ENCODE measurements at regions not wholly inside any gene's neighbourhood (a gene's known extent, or its start where the extent isn't known, plus 50 kb on each side); places are given as distances from the start of the nearest gene placed in this dataset.

- Mint-ChIP-seq H3K4me1 (ENCODE audit: low read depth) (no peaks in the 10 kb centered on the region), H3K36me3 (ENCODE audit: low read depth) (no peaks in the 10 kb centered on the region), H3K27ac (no peak overlapping the region), H3K9me3 (no peaks in the 10 kb centered on the region), H3K27me3 (peaks cover 1% of the 10 kb centered on the region), H3K4me3 (no peak overlapping the region)
- DNase-seq, result no peak
- ATAC-seq, result no peak
- ChIA-PET POLR2A (no interaction called here), CTCF (interaction anchor here (0.7 to 1.4 kb wide), 2 partner anchors 10 to 17 kb away, joined by 3 to 4 read pairs; no protein-coding TSS in a partner anchor)
- intact Hi-C loops (cut with micrococcal nuclease), result loop anchor here (10.0 kb wide), 1 partner anchor 515 kb away; no protein-coding TSS in a partner anchor
- TF ChIP-seq CTCF (IDR thresholded peaks at IDR 0.05), result no peak
These were observed 80.6 kb upstream of the PAK5 start for GRCh38 chr20:9919271-9920014.

GRCh38 chr20:9918348-9918747, 79.5 kb upstream of the PAK5 start:
- intact Hi-C loops (cut with micrococcal nuclease), result loop anchor here (10.0 kb wide), 1 partner anchor 514 kb away; no protein-coding TSS in a partner anchor
- no peak for DNase-seq
- no peak for ATAC-seq
- POLR2A ChIA-PET, result no interaction called here
- no peak overlapping the region for H3K27ac Mint-ChIP-seq
- CTCF ChIA-PET, result interaction anchor here (0.7 to 1.4 kb wide), 4 partner anchors 9 to 301 kb away, joined by 3 to 4 read pairs (median 4); no protein-coding TSS in a partner anchor
- no peak for TF ChIP-seq CTCF (IDR thresholded peaks at IDR 0.05)
- peaks cover 4% of the 10 kb centered on the region for H3K27me3 Mint-ChIP-seq
- H3K4me1 Mint-ChIP-seq (ENCODE audit: low read depth), result no peaks in the 10 kb centered on the region
- no peaks in the 10 kb centered on the region for H3K36me3 Mint-ChIP-seq (ENCODE audit: low read depth)
- H3K9me3 Mint-ChIP-seq, result no peaks in the 10 kb centered on the region
- no peak overlapping the region for H3K4me3 Mint-ChIP-seq

GRCh38 chr20:9916761-9917160, 77.9 kb upstream of the PAK5 start:
- intact Hi-C loops (cut with micrococcal nuclease), result loop anchor here (10.0 kb wide), 1 partner anchor 512 kb away; no protein-coding TSS in a partner anchor

GRCh38 chr20:9912858-9913434, 74.1 kb upstream of the PAK5 start:
- peak; percentile 54 for DNase-seq
- no peak for ATAC-seq
- no peaks in the 10 kb centered on the region for H3K36me3 Mint-ChIP-seq (ENCODE audit: low read depth)
- peaks cover 12% of the 10 kb centered on the region for H3K27me3 Mint-ChIP-seq
- intact Hi-C loops (cut with micrococcal nuclease), result loop anchor here (5.0 to 10.0 kb wide), 2 partner anchors 296 to 508 kb away; no protein-coding TSS in a partner anchor
- no peaks in the 10 kb centered on the region for H3K9me3 Mint-ChIP-seq
- POLR2A ChIA-PET, result no interaction called here
- no peak overlapping the region for H3K4me3 Mint-ChIP-seq
- no peak overlapping the region for H3K27ac Mint-ChIP-seq
- CTCF ChIA-PET, result interaction anchor here (0.6 to 6.0 kb wide), 26 partner anchors 9 to 505 kb away, joined by 3 to 52 read pairs (median 3); no protein-coding TSS in a partner anchor
- H3K4me1 Mint-ChIP-seq (ENCODE audit: low read depth), result no peaks in the 10 kb centered on the region
- TF ChIP-seq CTCF (IDR thresholded peaks at IDR 0.05), result peak; percentile 74

More at GRCh38 chr20:9916761-9917160, 77.9 kb upstream of the PAK5 start:
- POLR2A ChIA-PET, result no interaction called here
- no peaks in the 10 kb centered on the region for H3K36me3 Mint-ChIP-seq (ENCODE audit: low read depth)
- H3K27ac Mint-ChIP-seq, result no peak overlapping the region
- H3K27me3 Mint-ChIP-seq, result peaks cover 11% of the 10 kb centered on the region
- H3K4me3 Mint-ChIP-seq, result no peak overlapping the region
- H3K4me1 Mint-ChIP-seq (ENCODE audit: low read depth), result no peaks in the 10 kb centered on the region
- CTCF ChIA-PET, result interaction anchor here (1.1 to 1.2 kb wide), 2 partner anchors 13 to 300 kb away, joined by 3 to 5 read pairs; no protein-coding TSS in a partner anchor
- H3K9me3 Mint-ChIP-seq, result no peaks in the 10 kb centered on the region
- ATAC-seq, result no peak
- no peak for TF ChIP-seq CTCF (IDR thresholded peaks at IDR 0.05)
- no peak for DNase-seq

GRCh38 chr20:9912290-9912689, 73.4 kb upstream of the PAK5 start:
- no peak overlapping the region for H3K27ac Mint-ChIP-seq
- peaks cover 12% of the 10 kb centered on the region for H3K27me3 Mint-ChIP-seq
- no peak overlapping the region for H3K4me3 Mint-ChIP-seq
- intact Hi-C loops (cut with micrococcal nuclease), result loop anchor here (5.0 to 10.0 kb wide), 2 partner anchors 295 to 507 kb away; no protein-coding TSS in a partner anchor
- no peaks in the 10 kb centered on the region for H3K36me3 Mint-ChIP-seq (ENCODE audit: low read depth)
- no peaks in the 10 kb centered on the region for H3K4me1 Mint-ChIP-seq (ENCODE audit: low read depth)
- ChIA-PET CTCF (interaction anchor here (0.6 to 6.0 kb wide), 25 partner anchors 9 to 504 kb away, joined by 3 to 52 read pairs (median 3); no protein-coding TSS in a partner anchor), POLR2A (no interaction called here)
- no peak for TF ChIP-seq CTCF (IDR thresholded peaks at IDR 0.05)
- DNase-seq (no peak), ATAC-seq (no peak)
- no peaks in the 10 kb centered on the region for H3K9me3 Mint-ChIP-seq
